ENCODE measurements at regions not wholly inside any gene's neighbourhood (a gene's known extent, or its start where the extent isn't known, plus 50 kb on each side); places are given as distances from the start of the nearest gene placed in this dataset.

- Histone ChIP-seq H3K4me1 (peaks cover 0 to 11% of the 10 kb centered on the region in 2 donors), H3K27ac (no peak overlapping the region), H3K9me3 (no peaks in the 10 kb centered on the region), H3K36me3 (no peaks in the 10 kb centered on the region), H3K4me3 (no peak overlapping the region), H3K27me3 (no peaks in the 10 kb centered on the region)
- ATAC-seq (no peak), DNase-seq (no peak)
- intact Hi-C loops (cut with DNase I; ENCODE audit: low total_unique reads) (no loop called here), in situ Hi-C loops (cut with MboI; ENCODE audit: low sequenced_read_pairs in 4 of 4) (no loop called here)
- no peak for TF ChIP-seq CTCF (IDR thresholded peaks at IDR 0.05 in 4 of 5, conservative IDR thresholded peaks at IDR 0.05 in 1 of 5)
- no peak for TF ChIP-seq POLR2A (IDR thresholded peaks at IDR 0.05)
Measured at GRCh38 chr9:529731-530130, 311.8 kb upstream of the DMRT1 start.

GRCh38 chr9:530681-531080, 310.8 kb upstream of the DMRT1 start:
- intact Hi-C loops (cut with DNase I; ENCODE audit: low total_unique reads): no loop called here
- ATAC-seq (peak; percentile 60 to 68), DNase-seq (peak; percentile 8 to 41)
- no peaks in the 10 kb centered on the region for H3K36me3 ChIP-seq
- in situ Hi-C loops (cut with MboI; ENCODE audit: low sequenced_read_pairs in 4 of 4): no loop called here
- H3K4me1 ChIP-seq: peaks cover 3 to 21% of the 10 kb centered on the region in 2 donors
- no peaks in the 10 kb centered on the region for H3K9me3 ChIP-seq
- TF ChIP-seq CTCF (IDR thresholded peaks at IDR 0.05 in 4 of 5, conservative IDR thresholded peaks at IDR 0.05 in 1 of 5): no peak
- no peak for TF ChIP-seq POLR2A (IDR thresholded peaks at IDR 0.05)
- H3K4me3 ChIP-seq: no peak overlapping the region
- H3K27ac ChIP-seq: no peak overlapping the region
- H3K27me3 ChIP-seq: no peaks in the 10 kb centered on the region

- H3K27ac ChIP-seq: no peak overlapping the region
- no peak for TF ChIP-seq POLR2A (IDR thresholded peaks at IDR 0.05)
- TF ChIP-seq CTCF (IDR thresholded peaks at IDR 0.05 in 4 of 5, conservative IDR thresholded peaks at IDR 0.05 in 1 of 5): no peak
- in situ Hi-C loops (cut with MboI; ENCODE audit: low sequenced_read_pairs in 4 of 4) (no loop called here), intact Hi-C loops (cut with DNase I; ENCODE audit: low total_unique reads) (no loop called here)
- H3K36me3 ChIP-seq: no peaks in the 10 kb centered on the region
- H3K4me1 ChIP-seq: peaks cover 11 to 35% of the 10 kb centered on the region in 2 donors
- ATAC-seq (no peak), DNase-seq (no peak)
- H3K27me3 ChIP-seq: no peaks in the 10 kb centered on the region
- H3K9me3 ChIP-seq: no peaks in the 10 kb centered on the region
- no peak overlapping the region for H3K4me3 ChIP-seq
Measured at GRCh38 chr9:532707-533106, 308.8 kb upstream of the DMRT1 start.

GRCh38 chr9:534886-535285, 306.6 kb upstream of the DMRT1 start:
- DNase-seq: peak in 1 of 2 donors; percentile 22
- in situ Hi-C loops (cut with MboI; ENCODE audit: low sequenced_read_pairs in 4 of 4): no loop called here

More at GRCh38 chr9:534886-535285, 306.6 kb upstream of the DMRT1 start:
- H3K9me3 ChIP-seq: no peaks in the 10 kb centered on the region
- TF ChIP-seq CTCF (IDR thresholded peaks at IDR 0.05 in 4 of 5, conservative IDR thresholded peaks at IDR 0.05 in 1 of 5): no peak
- H3K4me1 ChIP-seq: peaks cover 11 to 41% of the 10 kb centered on the region in 2 donors
- H3K4me3 ChIP-seq: no peak overlapping the region
- ATAC-seq: peak; percentile 58 to 59
- no peak overlapping the region for H3K27ac ChIP-seq
- no peaks in the 10 kb centered on the region for H3K36me3 ChIP-seq
- H3K27me3 ChIP-seq: no peaks in the 10 kb centered on the region
- intact Hi-C loops (cut with DNase I; ENCODE audit: low total_unique reads): no loop called here
